Activated CD4-positive, alpha-beta T cell treated with anti-CD3 and anti-CD28 coated beads, Interleukin-2, amount 50 U/mL, for 24 hours (primary cell): ENCODE measurements at regions not wholly inside any gene's neighbourhood (a gene's known extent, or its start where the extent isn't known, plus 50 kb on each side); places are given as distances from the start of the nearest gene placed in this dataset.

Experiments
- DNase-seq, 2 donors: peaks; one replicate each; pipeline ENCODE4 v3.0.0-alpha.2; 2020; ENCODE audit warnings: low read depth in 1 of 2, low spot score in 1 of 2

DNA sequence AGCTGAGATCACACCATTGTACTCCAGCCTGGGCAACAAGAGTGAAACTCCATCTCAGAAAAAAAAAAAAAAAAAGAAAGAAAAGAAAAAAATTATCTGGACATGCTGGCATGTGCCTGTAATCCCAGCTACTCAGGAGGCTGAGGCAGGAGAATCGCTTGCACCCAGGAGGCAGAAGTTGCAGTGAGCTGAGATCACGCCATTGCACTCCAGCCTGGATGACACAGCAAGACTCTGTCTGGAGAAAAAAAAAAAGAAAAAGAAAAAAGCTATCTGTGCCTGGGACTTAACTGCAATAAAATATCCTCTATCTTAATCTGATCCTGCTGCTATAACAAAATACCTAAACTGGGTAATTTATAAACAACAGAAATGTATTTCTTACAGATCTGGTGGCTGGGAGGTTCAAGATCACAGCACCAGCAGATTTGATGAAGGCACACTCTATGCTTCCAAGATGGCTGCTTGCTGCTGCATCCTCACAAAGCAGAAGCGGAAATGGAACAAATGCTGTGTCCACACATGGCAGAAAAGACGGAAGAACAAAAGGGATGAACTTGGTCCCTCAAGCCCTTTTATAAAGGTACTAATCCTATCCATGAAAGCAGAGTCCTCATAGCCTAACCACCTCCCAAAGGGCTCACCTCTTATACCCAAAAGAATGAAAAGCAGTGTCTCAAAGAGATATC lies 273.3 kb upstream of the JARID2 start:
- DNase-seq = no peak

DNA sequence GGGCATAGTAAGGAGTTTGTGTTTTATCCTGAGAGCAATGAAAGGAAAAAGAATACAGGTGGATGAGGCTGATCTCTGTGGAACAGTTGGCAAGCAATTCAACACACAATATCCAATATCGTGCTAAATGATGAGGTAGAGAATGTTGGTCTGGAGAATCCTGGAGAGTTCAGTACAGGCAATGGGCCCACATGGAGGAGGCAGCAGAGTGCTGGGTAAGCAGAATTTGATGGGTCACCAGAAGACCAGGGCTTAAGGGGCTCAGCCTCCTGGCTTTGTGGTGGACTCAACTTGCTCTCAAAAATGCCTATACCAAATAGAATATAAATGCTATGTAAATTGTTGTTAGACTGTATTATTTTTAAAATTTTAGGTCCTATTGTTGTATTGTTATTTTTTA lies 271.5 kb upstream of the JARID2 start:
- no peak for DNase-seq

DNA sequence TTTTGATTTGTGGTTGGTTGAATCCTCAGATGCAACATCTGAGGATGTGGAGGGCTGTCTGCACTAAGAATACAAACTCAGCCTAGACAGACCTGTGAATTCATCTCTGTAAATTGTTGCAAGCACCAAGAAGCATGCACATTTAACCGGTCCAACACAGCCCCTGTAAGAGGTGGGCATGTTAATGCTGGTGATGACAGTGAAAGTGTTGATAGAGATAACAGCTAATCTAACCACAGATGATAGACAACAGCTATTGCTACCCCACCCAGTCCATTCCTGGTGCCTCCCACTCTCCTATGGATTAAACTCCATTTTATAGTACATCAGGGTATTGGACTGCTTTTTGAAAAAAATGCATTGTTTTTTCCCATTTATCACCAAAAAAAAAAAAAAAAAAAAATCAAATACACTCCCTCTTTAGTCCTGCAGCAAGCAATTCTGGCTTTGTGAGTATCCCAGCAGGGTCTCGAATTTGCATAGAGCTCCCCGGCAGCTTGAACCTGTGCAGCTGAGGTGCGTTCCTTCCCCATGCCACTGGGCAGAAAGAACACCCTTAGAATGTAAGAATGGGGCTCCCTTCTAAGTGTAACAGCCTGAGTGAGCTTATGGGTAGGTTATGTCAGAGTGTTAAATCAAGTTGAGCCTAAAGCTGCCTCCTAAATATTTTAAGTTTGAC lies 270.9 kb upstream of the JARID2 start:
- DNase-seq = no peak

DNA sequence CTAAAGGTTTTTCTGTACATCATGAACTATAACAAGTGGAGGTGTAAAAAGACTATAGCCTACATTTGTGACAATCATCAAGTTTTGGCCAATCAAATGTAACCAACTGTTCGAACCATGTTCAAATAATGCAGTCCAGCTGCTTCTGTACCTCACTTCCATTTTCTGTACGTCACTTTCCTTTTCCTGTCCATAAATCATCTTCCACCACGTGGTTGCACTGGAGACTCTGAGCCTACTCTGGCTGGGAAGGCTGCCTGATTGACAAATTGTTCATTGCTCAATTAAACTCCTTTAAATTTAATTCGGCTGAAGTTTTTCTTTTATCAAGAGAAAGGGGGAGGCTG lies 270.4 kb upstream of the JARID2 start:
- no peak for DNase-seq

DNA sequence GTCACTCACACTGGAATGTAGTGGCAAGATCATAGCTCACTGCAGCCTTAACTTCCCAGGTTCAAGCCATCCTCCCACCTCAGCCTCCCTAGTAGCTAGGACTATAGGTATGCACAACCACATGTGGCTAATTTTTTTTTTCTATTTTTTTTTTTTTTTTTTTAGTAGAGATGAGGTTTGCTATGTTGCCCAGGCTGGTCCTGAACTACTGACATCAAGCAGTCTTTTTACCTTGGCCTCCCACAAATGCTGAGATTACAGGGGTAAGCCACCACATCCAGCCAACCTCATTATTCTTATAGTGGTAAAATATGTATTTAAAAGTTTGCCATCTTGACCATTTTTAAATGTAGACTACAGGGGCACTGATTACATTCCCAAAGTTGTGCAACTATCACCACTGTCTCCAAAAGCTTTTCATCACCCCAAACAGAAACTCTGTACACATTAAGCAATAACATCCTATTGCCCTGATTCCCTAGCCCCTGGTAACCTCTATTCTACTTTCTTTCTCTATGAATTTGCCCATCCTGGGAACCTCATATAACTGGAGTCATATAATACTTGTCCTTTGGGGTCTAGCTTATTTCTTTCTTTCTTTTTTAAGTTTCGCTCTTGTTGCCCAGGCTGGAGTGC lies 268.0 kb upstream of the JARID2 start:
- no peak for DNase-seq

DNA sequence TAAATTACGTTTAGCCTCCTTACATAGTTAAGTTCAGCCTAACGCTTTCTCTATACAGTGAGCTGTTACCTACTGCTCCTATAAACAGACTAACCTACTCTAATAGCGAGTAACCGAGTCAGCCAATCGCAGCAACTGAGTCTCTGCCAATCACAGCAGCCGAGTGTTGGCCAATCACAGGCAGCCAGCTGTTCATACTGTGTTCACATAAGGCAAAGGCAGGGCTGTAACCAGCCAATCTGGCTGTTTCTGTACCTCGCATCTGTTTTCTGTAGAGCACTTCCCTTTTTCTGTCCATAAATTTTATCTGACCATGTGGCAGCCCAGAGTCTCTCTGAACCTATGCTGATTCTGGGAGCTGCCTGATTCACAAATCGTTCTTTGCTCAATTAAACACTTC lies 263.9 kb upstream of the JARID2 start:
- no peak for DNase-seq

DNA sequence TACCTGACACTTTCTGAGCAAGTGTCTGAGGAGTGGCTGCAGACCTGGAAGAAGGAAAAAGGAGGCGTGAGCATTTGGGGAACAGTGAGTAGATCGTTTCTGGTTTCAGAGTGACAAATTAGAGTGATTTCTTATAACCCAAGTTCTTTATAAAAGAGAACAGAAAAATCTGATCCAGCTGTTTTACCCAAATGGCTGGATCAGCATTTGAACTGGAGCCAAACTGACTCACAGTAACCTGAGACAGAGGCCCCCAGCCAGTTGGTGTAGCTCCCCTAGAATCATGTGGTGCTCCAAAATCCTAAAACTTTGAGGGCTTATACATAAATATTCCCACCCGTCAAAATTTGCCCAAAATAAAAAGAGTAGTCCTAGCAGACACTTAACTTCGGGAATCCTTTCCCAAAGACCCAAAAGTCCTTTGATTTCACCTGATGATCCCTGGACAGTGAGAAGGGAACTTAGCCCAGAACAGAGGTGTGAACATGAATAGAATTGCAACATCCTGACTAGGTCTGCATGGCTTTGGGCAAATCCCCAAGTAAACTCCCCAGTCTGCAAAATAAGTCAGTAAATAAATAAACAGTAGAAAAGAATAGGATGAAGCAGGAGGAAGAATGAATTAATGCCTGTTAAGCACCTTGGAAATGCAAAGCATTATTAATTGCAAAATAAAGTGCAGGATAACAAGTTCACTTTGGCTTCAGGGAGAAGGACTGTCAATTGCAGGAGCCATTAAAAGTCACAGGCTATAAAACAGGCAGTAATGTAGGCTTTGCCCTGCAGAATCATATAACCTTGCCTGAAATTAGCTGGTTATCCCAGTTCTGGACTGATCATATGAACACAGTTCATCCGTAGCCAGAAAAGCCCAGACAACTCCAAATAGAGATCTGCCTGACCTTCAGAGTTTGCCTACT lies 262.0 kb upstream of the JARID2 start:
- DNase-seq = no peak

DNA sequence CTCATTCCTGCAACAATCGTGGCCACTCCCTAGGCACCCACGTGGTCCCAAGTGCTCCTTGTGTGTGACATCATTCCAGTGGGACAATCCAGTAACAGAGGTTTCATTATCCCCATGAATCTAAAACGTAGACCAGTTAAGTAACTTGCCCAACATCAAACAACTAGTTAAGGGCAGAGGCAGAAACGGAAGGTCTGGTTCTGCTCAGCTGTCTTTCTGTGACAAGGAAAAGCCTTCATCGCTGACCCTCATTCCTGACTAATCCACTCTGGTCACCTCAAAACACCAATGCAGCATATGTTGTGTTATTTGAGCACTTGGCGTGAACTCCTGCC lies 261.4 kb upstream of the JARID2 start:
- DNase-seq = no peak

DNA sequence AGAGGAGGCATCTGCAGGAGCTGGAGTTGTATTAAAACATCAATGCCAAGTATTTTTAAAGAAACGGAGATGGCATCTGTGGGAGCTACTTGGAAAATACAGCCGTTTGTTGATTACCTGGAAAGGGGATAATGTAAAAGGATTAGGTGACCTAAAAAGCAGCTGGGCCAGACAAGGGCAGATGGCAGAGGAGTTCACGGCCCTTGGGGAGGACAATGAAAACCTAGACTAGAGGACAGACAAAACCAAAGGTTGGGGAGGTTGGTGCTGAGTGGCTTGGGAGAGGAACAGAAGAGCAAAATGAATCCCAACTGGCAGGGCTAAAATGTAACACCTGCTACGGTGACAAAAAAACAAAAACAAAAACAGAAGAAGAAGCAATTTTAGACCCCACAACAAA lies 260.5 kb upstream of the JARID2 start:
- no peak for DNase-seq

DNA sequence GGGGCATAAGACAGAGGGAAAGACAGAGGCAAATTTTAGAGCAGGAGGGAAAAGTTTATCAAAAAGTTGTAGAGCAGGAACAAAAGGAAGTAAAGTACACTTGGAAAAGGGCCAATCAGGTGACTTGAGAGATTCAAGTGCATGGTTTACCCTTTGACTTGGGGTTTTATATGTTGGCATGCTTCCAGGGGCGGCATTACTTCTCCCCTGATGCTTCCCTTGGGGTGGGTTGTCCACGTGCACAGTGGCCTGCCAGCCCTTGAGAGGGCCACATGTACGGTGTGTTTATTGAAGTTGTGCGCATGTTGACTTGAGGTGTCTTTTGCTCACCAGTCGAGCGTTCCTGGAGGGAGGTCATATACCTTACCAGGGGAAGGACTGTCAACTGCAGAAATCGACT lies 259.5 kb upstream of the JARID2 start:
- no peak for DNase-seq

DNA sequence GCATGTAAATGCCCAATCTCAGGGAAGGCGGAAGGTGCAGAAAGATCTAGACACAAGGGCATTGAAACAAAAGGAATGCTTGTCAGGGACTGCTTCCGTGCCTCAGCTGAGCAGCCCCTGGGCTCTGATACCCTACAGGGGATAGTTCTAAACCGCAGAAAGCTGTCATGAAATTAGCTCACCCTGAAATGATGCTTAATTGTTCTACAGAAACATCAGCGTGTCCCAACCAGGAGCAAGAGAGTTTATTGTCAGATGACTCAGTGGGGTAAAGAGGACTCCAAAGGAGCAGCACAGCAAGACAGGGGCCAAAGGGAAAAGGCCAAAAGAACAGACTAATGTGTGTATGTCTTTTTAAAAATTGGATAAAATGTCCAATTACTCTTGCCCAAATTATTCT lies 258.4 kb upstream of the JARID2 start:
- DNase-seq = no peak

DNA sequence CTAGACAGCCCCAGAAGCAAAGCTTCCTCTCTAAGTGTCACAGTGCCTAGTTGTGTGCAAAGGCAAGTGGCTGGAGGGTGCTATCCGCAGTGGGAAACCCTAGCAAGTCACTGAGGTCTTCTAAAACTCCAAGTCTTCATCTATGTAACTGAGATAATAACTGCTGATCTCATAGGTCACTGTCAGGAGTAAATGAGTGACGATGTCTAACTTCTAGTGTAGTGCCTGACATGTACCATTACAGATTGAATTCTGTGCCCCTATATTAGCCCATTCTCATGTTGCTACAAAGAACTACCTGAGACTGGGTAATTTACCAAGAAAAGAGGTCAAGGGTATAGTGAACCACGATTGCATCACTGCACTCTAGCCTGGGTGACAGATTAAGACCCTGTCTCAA lies 253.5 kb upstream of the JARID2 start:
- DNase-seq = no peak

DNA sequence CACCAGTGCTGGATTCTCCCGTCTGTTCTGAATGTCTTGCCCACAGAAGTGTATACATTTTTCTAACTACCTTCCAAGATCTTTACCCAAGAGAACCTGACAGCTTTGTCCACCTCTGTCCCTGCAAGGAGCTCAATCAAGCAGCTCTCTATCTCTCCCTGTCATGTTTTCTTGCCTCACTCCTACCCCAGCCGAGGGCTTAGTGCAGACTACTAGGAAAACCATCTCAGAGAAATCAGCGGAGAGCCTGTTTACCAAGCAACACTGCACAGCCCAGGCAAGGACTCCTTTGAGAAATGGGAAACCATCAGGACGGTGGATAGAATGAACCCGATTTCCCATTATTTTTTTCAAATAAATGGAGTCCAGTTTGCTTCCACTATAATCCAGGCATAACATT lies 250.7 kb upstream of the JARID2 start:
- DNase-seq = no peak

DNA sequence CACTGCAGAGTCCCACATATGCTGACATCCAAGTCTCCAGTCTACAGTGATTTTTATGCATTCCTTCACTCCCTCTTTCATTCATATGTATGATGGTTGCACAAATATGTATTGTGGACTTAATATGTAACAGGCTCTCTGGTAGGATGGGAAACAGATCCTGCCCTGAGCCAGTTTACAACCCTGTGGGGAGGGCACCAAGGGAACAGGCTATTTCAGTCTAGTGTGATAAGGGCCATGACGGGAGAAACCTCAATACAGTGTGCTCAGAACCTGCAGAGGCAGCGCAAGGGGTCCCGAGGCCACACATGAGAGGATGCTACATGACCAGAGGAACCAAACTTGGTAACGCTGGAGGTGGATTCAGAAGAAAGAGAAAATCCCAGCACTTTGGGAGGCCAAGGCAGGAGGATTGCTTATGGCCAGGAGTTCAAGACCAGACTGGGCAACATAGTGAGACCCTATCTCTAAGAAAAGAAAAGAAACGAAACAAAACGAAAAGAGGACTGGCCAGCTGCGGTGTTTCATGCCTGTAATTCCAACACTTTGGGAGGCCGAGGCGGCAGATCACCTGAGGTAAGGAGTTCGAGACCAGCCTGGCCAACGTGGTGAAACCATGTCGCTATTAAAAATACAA lies 249.8 kb upstream of the JARID2 start:
- no peak for DNase-seq

DNA sequence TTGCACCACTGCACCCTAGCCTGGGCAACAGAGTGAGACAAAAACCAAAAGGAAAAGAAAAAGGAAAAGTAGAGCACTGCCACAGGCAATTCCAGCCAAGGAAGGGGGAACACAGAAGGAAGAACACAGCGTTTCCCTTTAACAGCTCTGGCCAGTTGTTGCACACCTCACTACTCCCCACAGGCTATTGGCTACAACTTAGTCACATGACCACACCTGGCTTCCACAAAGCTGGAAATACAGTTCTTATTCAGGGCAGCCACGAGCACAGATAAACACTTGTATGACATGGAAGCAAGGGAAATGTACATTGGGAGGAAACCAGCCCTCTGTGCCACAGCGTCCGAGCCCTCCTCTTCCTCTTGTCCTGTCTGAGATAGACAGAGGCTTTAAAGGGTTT lies 249.0 kb upstream of the JARID2 start:
- no peak for DNase-seq

DNA sequence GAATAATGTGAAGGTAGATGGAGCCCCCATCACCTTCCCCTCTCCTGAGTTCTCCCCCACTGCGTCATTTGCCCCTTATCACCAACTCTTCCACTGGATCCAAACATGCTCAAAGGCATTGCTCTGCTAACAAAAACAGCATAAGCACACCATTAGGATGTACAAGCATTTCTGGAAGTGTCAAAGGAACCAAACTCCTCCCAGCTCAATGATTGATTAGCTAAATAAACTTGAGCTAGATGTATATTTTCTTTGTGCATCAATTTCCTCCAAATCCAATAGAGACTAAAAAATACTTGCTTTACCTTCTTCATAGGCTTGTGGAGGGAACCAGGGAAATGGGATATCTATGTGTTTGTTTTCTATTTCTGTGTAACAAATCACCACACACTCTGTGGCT lies 248.4 kb upstream of the JARID2 start:
- DNase-seq = no peak

DNA sequence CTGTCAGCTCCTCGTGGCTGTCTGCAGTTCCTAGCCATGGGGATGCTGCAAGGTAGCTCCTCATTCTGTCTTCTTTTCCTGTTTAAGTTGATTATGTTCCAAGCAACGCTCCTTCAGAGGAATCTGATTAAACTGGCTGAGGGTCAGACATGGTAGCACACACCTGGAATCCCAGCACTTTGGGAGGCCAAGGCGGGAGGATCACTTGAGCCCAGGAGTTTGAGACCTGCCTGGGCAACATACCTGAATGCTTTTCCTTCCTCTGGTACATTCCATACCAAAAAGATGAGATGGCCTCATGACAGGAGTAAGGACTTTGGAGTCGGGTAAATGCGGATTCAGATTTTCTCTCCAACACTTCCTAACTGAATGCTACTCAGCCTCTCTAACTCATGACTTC lies 246.8 kb upstream of the JARID2 start:
- DNase-seq = no peak

DNA sequence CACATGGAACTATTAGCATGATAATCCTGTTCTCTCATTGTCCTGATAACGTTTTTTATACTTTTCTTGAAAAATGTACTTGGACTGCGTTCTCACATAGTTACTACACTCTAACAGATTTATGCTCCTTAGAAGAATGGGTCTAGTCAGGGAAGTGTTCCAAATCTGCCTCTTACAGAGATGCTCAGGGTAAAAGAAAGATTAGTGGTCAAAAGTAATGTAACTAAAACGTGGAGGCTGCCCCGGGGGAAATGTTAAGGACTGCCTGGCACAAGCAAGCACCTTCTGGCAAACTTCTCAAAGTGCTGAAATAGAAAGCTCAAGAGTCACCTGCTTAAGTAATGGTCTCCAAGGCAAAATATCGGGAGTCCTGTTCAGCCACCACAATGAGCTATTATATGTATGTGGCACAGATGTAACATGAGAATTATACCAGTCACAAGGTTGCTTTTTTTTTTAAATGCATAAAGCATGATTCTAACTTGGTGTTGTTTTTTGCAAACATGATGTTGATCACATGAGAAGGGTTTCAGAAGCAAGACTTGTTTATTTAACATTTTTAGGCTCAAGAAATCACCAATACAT lies 244.5 kb upstream of the JARID2 start:
- no peak for DNase-seq

DNA sequence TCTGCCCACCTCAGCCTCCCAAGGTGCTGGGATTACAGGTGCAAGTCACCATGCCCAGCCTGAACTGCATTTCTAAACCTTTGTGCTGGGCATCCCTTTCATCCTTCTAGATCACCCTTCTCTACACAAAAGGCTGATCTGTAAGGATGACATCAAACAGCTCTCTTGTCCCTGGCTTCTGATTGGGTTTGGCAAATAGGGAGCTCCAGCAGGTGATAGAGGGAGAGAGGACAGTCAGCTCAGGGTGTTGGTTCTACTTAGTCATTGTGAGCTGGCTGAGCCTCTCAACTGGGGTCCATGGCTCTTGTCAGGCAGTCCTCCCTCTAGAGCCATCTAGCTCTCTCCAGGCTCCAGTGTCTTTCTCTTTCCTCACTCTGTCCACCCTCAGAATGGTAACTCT lies 237.6 kb upstream of the JARID2 start:
- no peak for DNase-seq

DNA sequence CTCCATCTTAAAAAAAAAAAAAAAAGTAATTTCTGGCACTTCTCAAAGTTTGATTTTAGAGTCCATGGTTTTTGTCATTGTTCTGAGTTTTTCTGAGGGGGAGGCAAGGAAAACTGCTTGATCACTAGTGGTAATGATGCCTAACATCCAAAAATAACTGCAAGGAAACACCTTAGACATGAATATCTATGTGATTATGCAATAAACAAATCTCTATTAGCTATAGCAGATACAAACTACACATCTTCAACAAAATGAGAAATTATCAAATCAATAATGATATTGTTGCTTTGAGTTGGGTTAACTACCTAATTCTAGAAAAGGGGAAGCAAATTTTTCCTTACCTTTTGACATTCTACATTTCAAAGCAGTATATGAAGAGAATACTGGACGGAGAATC lies 230.9 kb upstream of the JARID2 start:
- DNase-seq = no peak

DNA sequence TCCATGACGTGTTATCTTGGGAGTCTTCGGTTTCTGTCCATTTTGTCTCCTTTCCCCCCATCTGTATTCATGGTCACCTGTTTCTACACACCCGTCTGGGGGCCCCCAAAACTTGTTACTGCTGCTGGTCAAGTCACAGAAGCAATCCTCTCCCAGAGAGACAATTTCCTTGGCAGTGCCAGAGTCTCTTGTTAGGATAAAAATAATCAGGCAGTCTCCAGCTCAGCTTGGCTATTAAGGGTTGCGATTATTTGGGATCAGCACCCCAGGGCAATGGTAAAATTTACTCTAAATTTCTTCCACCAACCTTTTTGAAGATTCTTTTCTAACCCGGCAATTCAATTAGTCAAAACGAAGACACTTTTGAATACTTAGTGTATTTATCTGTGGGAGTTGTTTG lies 229.1 kb upstream of the JARID2 start:
- no peak for DNase-seq
